PC-3 (cell line): ENCODE measurements at regions not wholly inside any gene's neighbourhood (a gene's known extent, or its start where the extent isn't known, plus 50 kb on each side); places are given as distances from the start of the nearest gene placed in this dataset.

Experiments
- ATAC-seq: fragments of 200-7000 bp; cut with Tn5 transposase; 2 replicates; pipeline ENCODE4 v1.9.1; 2020; ENCODE audit warnings: mild to moderate bottlenecking, moderate library complexity
- BruUV-seq: library from RNA; stranded (reverse); fragments of 400-500 nt; replicated peaks from 2 replicates; lab custom pipeline; 2021; lab: Mats Ljungman, UMichigan
- CTCF ChIA-PET: fragments of 300-600 bp; sonication (Branson Sonifier 250); formaldehyde crosslinking; loops from one replicate; lab custom pipeline; 2022; ENCODE audit warnings: antibody characterized with exemption; lab: Charles Lee
- POLR2A ChIA-PET: fragments of 300-600 bp; sonication (Branson Sonifier 250); formaldehyde crosslinking; loops from one replicate; lab custom pipeline; 2022; ENCODE audit warnings: antibody characterized with exemption; ENCODE audit not compliant: unreplicated experiment; lab: Charles Lee
- DNase-seq: peaks from one replicate; pipeline ENCODE4 v3.0.0-alpha.2; 2015
- H2AFZ ChIP-seq: fragments of 300-600 bp; sonication (generic); 2 replicates; pipeline ENCODE4 v1.6.0; 2016; ENCODE audit warnings: antibody characterized with exemption, low read length
- H3F3A ChIP-seq: fragments of 300-600 bp; sonication (generic); one replicate; pipeline ENCODE4 v1.6.0; 2017; ENCODE audit warnings: antibody characterized with exemption, low read length, control low read depth, mild to moderate bottlenecking; ENCODE audit not compliant: unreplicated experiment
- H3K27ac ChIP-seq: fragments of 300-600 bp; sonication (generic); 2 replicates; pipeline ENCODE4 v1.5.1; 2016; ENCODE audit warnings: mild to moderate bottlenecking, low read length
- H3K27me3 ChIP-seq: fragments of 300-600 bp; sonication (generic); 2 replicates; pipeline ENCODE4 v1.6.1; 2016; ENCODE audit warnings: low read length, mixed read lengths
- H3K36me3 ChIP-seq: fragments of 300-600 bp; sonication (generic); 2 replicates; pipeline ENCODE4 v1.6.1; 2016; ENCODE audit warnings: low read depth, mixed run types, low read length, mixed read lengths
- H3K4me1 ChIP-seq: fragments of 300-600 bp; sonication (generic); 2 replicates; pipeline ENCODE4 v1.5.1; 2016; ENCODE audit warnings: low read length; ENCODE audit not compliant: insufficient read depth
- H3K4me2 ChIP-seq: fragments of 300-600 bp; sonication (generic); 2 replicates; pipeline ENCODE4 v1.6.0; 2016; ENCODE audit warnings: low read length
- H3K4me3 ChIP-seq: fragments of 300-600 bp; sonication (generic); 2 replicates; pipeline ENCODE4 v1.5.1; 2016; ENCODE audit warnings: mild to moderate bottlenecking, low read length, mixed read lengths
- H3K79me2 ChIP-seq: fragments of 300-600 bp; sonication (generic); 2 replicates; pipeline ENCODE4 v1.6.1; 2017; ENCODE audit warnings: low read length, mixed read lengths
- H3K9ac ChIP-seq: fragments of 300-600 bp; sonication (generic); 2 replicates; pipeline ENCODE4 v1.6.0; 2016; ENCODE audit warnings: mild to moderate bottlenecking, low read length
- H3K9me2 ChIP-seq: fragments of 300-600 bp; sonication (generic); replicated peaks from 2 replicates; pipeline ENCODE4 v1.6.1; 2016; ENCODE audit warnings: mixed run types, low read length, mixed read lengths
- H3K9me3 ChIP-seq: fragments of 300-600 bp; sonication (generic); 2 replicates; pipeline ENCODE4 v1.6.1; 2016; ENCODE audit warnings: low read length, mixed read lengths
- H4K20me1 ChIP-seq: fragments of 300-600 bp; sonication (generic); 2 replicates; pipeline ENCODE4 v1.6.1; 2016; ENCODE audit warnings: low read length, mixed read lengths
- EZH2 ChIP-seq: fragments of 300-600 bp; sonication (generic); IDR thresholded peaks from one replicate; pipeline ENCODE4 v1.6.1; 2017; ENCODE audit warnings: antibody characterized with exemption, mild to moderate bottlenecking, low read length; ENCODE audit not compliant: unreplicated experiment
- EZH2phosphoT487 ChIP-seq: fragments of 300-600 bp; sonication (generic); IDR thresholded peaks from 2 replicates; pipeline ENCODE4 v1.6.1; 2018; ENCODE audit warnings: mild to moderate bottlenecking, antibody characterized with exemption, low read length, borderline replicate concordance
- intact Hi-C: fragments of 100-400 bp; cut with micrococcal nuclease; formaldehyde crosslinking; loops from 2 replicates; pipeline ENCODE4 v1.9.0; 2023
- TF ChIP-seq, protein P1 (sequence below): fragments of 300-600 bp; sonication (generic); conservative IDR thresholded peaks from 2 replicates; pipeline ENCODE4 v1.5.1; 2017; ENCODE audit warnings: antibody characterized with exemption, low read depth, mild to moderate bottlenecking, low read length

DNA sequence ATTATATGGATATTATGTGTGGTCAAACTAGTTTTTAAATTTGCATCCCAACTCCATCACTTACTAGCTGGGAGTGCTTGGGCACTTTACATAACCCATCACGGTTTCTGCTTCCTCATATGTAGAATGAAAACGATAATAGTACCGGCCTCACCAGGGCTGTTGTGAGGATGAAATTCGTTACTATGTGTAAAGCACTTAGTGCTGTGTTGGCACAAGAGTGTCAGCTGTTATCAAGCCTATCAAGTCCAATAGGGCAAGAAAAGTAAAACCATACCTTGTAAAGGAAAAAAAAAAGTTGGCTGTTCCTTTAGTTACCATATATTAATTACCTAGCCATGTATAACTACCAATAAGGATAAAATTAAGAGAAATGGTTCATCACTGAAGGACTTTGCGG lies 65.4 kb downstream of the TET3 start:
- Histone ChIP-seq H3K9me3 (no peaks in the 10 kb centered on the region), H3K4me1 (no peaks in the 10 kb centered on the region), H3F3A (no peaks in the 10 kb centered on the region), H3K4me3 (no peak overlapping the region), H2AFZ (no peak overlapping the region), H3K4me2 (no peak overlapping the region), H3K9me2 (no peaks in the 10 kb centered on the region), H3K79me2 (peaks cover 4% of the 10 kb centered on the region; the same call in 1 of the 2 replicates), H3K27ac (no peak overlapping the region), H3K36me3 (no peaks in the 10 kb centered on the region; the same call in 1 of the 2 replicates), H4K20me1 (no peaks in the 10 kb centered on the region), H3K27me3 (no peaks in the 10 kb centered on the region), H3K9ac (no peak overlapping the region)
- no TSS peak for BruUV-seq
- intact Hi-C loops = no loop called here
- ATAC-seq (no peak), DNase-seq (no peak)
- POLR2A ChIA-PET = no interaction called here
- CTCF ChIA-PET = no interaction called here
- no peak for TF ChIP-seq EZH2
- TF ChIP-seq, protein P1, sequence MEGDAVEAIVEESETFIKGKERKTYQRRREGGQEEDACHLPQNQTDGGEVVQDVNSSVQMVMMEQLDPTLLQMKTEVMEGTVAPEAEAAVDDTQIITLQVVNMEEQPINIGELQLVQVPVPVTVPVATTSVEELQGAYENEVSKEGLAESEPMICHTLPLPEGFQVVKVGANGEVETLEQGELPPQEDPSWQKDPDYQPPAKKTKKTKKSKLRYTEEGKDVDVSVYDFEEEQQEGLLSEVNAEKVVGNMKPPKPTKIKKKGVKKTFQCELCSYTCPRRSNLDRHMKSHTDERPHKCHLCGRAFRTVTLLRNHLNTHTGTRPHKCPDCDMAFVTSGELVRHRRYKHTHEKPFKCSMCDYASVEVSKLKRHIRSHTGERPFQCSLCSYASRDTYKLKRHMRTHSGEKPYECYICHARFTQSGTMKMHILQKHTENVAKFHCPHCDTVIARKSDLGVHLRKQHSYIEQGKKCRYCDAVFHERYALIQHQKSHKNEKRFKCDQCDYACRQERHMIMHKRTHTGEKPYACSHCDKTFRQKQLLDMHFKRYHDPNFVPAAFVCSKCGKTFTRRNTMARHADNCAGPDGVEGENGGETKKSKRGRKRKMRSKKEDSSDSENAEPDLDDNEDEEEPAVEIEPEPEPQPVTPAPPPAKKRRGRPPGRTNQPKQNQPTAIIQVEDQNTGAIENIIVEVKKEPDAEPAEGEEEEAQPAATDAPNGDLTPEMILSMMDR = no peak
- no peak for TF ChIP-seq EZH2phosphoT487

DNA sequence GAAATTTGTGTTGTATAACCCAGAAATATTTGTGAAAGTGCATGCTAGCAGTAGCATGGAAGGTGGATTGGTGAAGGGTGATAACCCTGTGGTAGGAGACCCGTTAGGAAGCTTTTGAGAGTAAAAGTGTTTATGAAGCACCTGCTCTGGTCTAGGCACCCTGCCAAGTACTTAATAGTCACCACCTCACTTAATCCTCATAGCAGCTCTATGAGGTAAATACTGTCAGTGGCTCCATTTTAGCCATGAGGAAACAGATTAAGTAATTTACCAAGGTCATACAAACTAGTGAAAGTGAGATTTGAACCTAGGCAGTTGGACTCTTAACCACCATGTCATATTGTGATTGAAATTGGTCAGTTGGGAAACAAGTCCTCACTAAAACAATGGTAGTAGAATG lies 66.8 kb downstream of the TET3 start:
- Histone ChIP-seq H3K36me3 (no peaks in the 10 kb centered on the region; the same call in 1 of the 2 replicates), H3K79me2 (peaks cover 4% of the 10 kb centered on the region; the same call in 1 of the 2 replicates), H3K4me1 (no peaks in the 10 kb centered on the region), H3K9me3 (no peaks in the 10 kb centered on the region), H3F3A (no peaks in the 10 kb centered on the region), H3K9ac (no peak overlapping the region), H3K4me2 (no peak overlapping the region), H3K4me3 (no peak overlapping the region), H3K27me3 (no peaks in the 10 kb centered on the region), H3K27ac (no peak overlapping the region), H3K9me2 (no peaks in the 10 kb centered on the region), H2AFZ (no peak overlapping the region), H4K20me1 (no peaks in the 10 kb centered on the region)
- POLR2A ChIA-PET = no interaction called here
- TF ChIP-seq EZH2phosphoT487 = no peak
- TF ChIP-seq, protein P1 = no peak
- BruUV-seq = no TSS peak
- CTCF ChIA-PET = no interaction called here
- ATAC-seq = no peak
- intact Hi-C loops = no loop called here
- DNase-seq = no peak

DNA sequence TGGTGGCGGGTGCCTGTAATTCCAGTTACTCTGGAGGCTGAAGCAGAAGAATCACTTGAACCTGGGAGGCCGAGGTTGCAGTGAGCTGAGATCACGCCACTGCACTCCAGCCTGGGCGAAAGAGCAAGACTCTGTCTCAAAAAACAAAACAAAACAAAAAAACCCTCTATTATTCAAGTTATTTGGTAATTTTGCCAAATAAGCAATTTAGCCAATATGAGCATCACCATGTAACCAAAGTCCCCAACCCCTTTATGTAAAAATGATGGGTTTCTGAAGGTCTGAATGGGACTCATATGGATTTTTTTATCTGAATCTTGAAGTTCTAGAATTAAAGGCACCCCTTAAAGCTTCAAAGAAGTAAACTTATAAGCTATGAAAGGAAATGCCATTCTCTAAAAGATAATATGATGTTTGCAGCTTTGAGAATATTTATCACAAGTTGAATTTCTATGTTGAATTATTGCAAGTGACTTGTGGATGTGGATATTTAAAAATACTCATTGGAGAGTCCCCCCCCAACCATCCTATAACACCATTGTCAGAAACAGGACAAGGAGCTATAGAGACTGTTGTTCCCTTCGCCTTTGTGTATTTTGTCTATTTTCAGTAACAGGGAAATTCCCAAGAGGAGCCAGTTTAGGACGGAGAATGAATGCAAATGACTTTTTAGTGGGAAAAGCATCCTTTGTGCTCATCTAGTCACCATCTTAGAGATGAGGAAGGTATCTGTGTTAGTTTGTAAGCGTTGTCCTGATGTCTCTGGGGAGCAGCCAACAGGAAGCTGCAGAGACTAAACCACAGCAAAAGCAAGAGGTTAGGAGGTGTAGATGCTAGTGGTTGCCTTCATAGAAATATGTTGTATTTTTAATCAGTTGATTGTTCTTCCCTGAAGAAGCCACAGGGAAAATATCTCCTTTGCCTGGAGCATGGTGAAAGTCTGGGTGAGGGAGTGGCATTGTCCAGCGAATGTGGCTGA lies 68.3 kb downstream of the TET3 start:
- Histone ChIP-seq H3K9me2 (no peaks in the 10 kb centered on the region), H4K20me1 (no peaks in the 10 kb centered on the region), H3K27me3 (no peaks in the 10 kb centered on the region), H3K79me2 (peaks cover 4% of the 10 kb centered on the region; the same call in 1 of the 2 replicates), H3K4me3 (no peak overlapping the region), H3K9me3 (no peaks in the 10 kb centered on the region), H3K36me3 (no peaks in the 10 kb centered on the region; the same call in 1 of the 2 replicates), H3K4me1 (no peaks in the 10 kb centered on the region), H3K4me2 (no peak overlapping the region), H3K9ac (no peak overlapping the region), H3K27ac (no peak overlapping the region), H2AFZ (no peak overlapping the region), H3F3A (no peaks in the 10 kb centered on the region)
- BruUV-seq = no TSS peak
- intact Hi-C loops = no loop called here
- ATAC-seq = no peak
- DNase-seq = no peak
- CTCF ChIA-PET = no interaction called here
- POLR2A ChIA-PET = no interaction called here
- no peak for TF ChIP-seq EZH2phosphoT487
- TF ChIP-seq EZH2 = no peak
- TF ChIP-seq, protein P1 = no peak
